NCI-H128 (cell line): ENCODE measurements at regions not wholly inside any gene's neighbourhood (a gene's known extent, or its start where the extent isn't known, plus 50 kb on each side); places are given as distances from the start of the nearest gene placed in this dataset.
"Not testable (repeated sequence)": the region's sequence is repeated elsewhere in the genome, so short reads cannot be mapped to it uniquely, and the experiment has no call there.

Experiments used
- DNase-seq: peaks from one replicate; lab custom pipeline; 2025; ENCODE audit not compliant: unreplicated experiment; lab: John Stamatoyannopoulos, UW

- not testable (repeated sequence) for DNase-seq
Measured at GRCh38 chr3:164003016-164003415, 1075.3 kb downstream of the SI start.

- no peak for DNase-seq
Measured at GRCh38 chr3:163983940-163984339, 1094.4 kb downstream of the SI start.

GRCh38 chr3:163971861-163972260, 1106.4 kb downstream of the SI start:
- no peak for DNase-seq

- no peak for DNase-seq
Measured at GRCh38 chr3:163957072-163957471, 1121.2 kb downstream of the SI start.

- DNase-seq, result no peak
Measured at GRCh38 chr3:163953526-163953925, 1124.8 kb downstream of the SI start.

- DNase-seq, result no peak
Measured at GRCh38 chr3:163952499-163952898, 1125.8 kb downstream of the SI start.

GRCh38 chr3:163951397-163951987, 1126.8 kb downstream of the SI start:
- DNase-seq, result no peak

GRCh38 chr3:163946785-163947184, 1131.5 kb downstream of the SI start:
- DNase-seq, result no peak

GRCh38 chr3:163943664-163944063, 1134.6 kb downstream of the SI start:
- DNase-seq, result no peak

GRCh38 chr3:163939926-163940325, 1138.4 kb downstream of the SI start:
- no peak for DNase-seq

- DNase-seq, result no peak
Measured at GRCh38 chr3:163936543-163936942, 1141.8 kb downstream of the SI start.

- DNase-seq, result no peak
Measured at GRCh38 chr3:163935411-163935810, 1142.9 kb downstream of the SI start.

- DNase-seq, result no peak
Measured at GRCh38 chr3:163929069-163929652, 1149.1 kb downstream of the SI start.

GRCh38 chr3:163927521-163927920, 1150.8 kb downstream of the SI start:
- no peak for DNase-seq

- no peak for DNase-seq
Measured at GRCh38 chr3:163924600-163924999, 1153.7 kb downstream of the SI start.

GRCh38 chr3:163919154-163919553, 1159.1 kb downstream of the SI start:
- no peak for DNase-seq

GRCh38 chr3:163916596-163917560, 1161.4 kb downstream of the SI start:
- DNase-seq, result no peak

- no peak for DNase-seq
Measured at GRCh38 chr3:163915280-163915679, 1163.0 kb downstream of the SI start.

GRCh38 chr3:163914567-163914966, 1163.7 kb downstream of the SI start:
- no peak for DNase-seq

GRCh38 chr3:163891771-163892170, 1186.5 kb downstream of the SI start:
- no peak for DNase-seq

GRCh38 chr3:163890661-163891060, 1187.6 kb downstream of the SI start:
- DNase-seq, result no peak

GRCh38 chr3:163879172-163879571, 1199.1 kb downstream of the SI start:
- no peak for DNase-seq
